ENCODE measurements at regions not wholly inside any gene's neighbourhood (a gene's known extent, or its start where the extent isn't known, plus 50 kb on each side); places are given as distances from the start of the nearest gene placed in this dataset.

- no peaks in the 10 kb centered on the region for H3K9me3 ChIP-seq (ENCODE audit: insufficient read depth, low read depth, low read length)
- TF ChIP-seq CTCF (IDR thresholded peaks at IDR 0.05; ENCODE audit: insufficient read depth, low read depth, low read length): no peak
- no peak for TF ChIP-seq EZH2 (IDR thresholded peaks at IDR 0.05; ENCODE audit: insufficient read depth, low read length)
- no peaks in the 10 kb centered on the region for H3K9me3 Mint-ChIP-seq (ENCODE audit: unreplicated experiment)
- FAIRE-seq (no peak), DNase-seq (ENCODE audit: low read depth) (no peak)
- H4K20me1 ChIP-seq (ENCODE audit: insufficient read depth, low read length): no peaks in the 10 kb centered on the region
- H3K79me2 ChIP-seq (ENCODE audit: insufficient read depth, low read length): no peaks in the 10 kb centered on the region
- H3K4me1 Mint-ChIP-seq (ENCODE audit: low read depth, unreplicated experiment): peaks cover 7% of the 10 kb centered on the region
- no peak overlapping the region for H3K27ac ChIP-seq (ENCODE audit: low read depth, low read length)
- H3K4me3 ChIP-seq (ENCODE audit: insufficient read depth, low read depth, low read length): no peak overlapping the region
- H3K9ac ChIP-seq (ENCODE audit: low read length): no peak overlapping the region
- no peaks in the 10 kb centered on the region for H3K36me3 Mint-ChIP-seq (ENCODE audit: low read depth, unreplicated experiment)
- H3K4me2 ChIP-seq (ENCODE audit: low read length): no peak overlapping the region
- H3K4me1 ChIP-seq (ENCODE audit: insufficient read depth, low read length): no peaks in the 10 kb centered on the region
- H3K4me3 Mint-ChIP-seq (ENCODE audit: unreplicated experiment): no peak overlapping the region
- no peaks in the 10 kb centered on the region for H3K36me3 ChIP-seq (ENCODE audit: insufficient read depth, low read length)
- no peak overlapping the region for H3K27ac Mint-ChIP-seq (ENCODE audit: unreplicated experiment)
- no peak overlapping the region for H2AFZ ChIP-seq (ENCODE audit: low read depth, low read length)
- H3K27me3 Mint-ChIP-seq (ENCODE audit: low read depth, unreplicated experiment): peaks cover 32% of the 10 kb centered on the region
- H3K27me3 ChIP-seq (ENCODE audit: insufficient read depth, low read length): no peaks in the 10 kb centered on the region
These were observed 372.5 kb upstream of the B3GAT1 start for GRCh38 chr11:134784568-134784967.

- Histone ChIP-seq H3K36me3 (ENCODE audit: insufficient read depth, low read length) (no peaks in the 10 kb centered on the region), H3K79me2 (ENCODE audit: insufficient read depth, low read length) (no peaks in the 10 kb centered on the region), H3K27me3 (ENCODE audit: insufficient read depth, low read length) (no peaks in the 10 kb centered on the region), H3K4me1 (ENCODE audit: insufficient read depth, low read length) (no peaks in the 10 kb centered on the region), H3K4me2 (ENCODE audit: low read length) (no peak overlapping the region), H4K20me1 (ENCODE audit: insufficient read depth, low read length) (no peaks in the 10 kb centered on the region), H3K27ac (ENCODE audit: low read depth, low read length) (no peak overlapping the region), H2AFZ (ENCODE audit: low read depth, low read length) (no peak overlapping the region), H3K9ac (ENCODE audit: low read length) (no peak overlapping the region), H3K9me3 (ENCODE audit: insufficient read depth, low read depth, low read length) (no peaks in the 10 kb centered on the region), H3K4me3 (ENCODE audit: insufficient read depth, low read depth, low read length) (no peak overlapping the region)
- FAIRE-seq (no peak), DNase-seq (ENCODE audit: low read depth) (no peak)
- Mint-ChIP-seq H3K36me3 (ENCODE audit: low read depth, unreplicated experiment) (no peaks in the 10 kb centered on the region), H3K27me3 (ENCODE audit: low read depth, unreplicated experiment) (peaks cover 32% of the 10 kb centered on the region), H3K4me1 (ENCODE audit: low read depth, unreplicated experiment) (peaks cover 7% of the 10 kb centered on the region), H3K9me3 (ENCODE audit: unreplicated experiment) (no peaks in the 10 kb centered on the region), H3K27ac (ENCODE audit: unreplicated experiment) (no peak overlapping the region), H3K4me3 (ENCODE audit: unreplicated experiment) (no peak overlapping the region)
- no peak for TF ChIP-seq CTCF (IDR thresholded peaks at IDR 0.05; ENCODE audit: insufficient read depth, low read depth, low read length)
- no peak for TF ChIP-seq EZH2 (IDR thresholded peaks at IDR 0.05; ENCODE audit: insufficient read depth, low read length)
These were observed 372.0 kb upstream of the B3GAT1 start for GRCh38 chr11:134784046-134784445.

GRCh38 chr11:134783234-134783633 is 371.2 kb upstream of the B3GAT1 start:
- H3K4me1 Mint-ChIP-seq (ENCODE audit: low read depth, unreplicated experiment): peaks cover 7% of the 10 kb centered on the region
- H3K9me3 ChIP-seq (ENCODE audit: insufficient read depth, low read depth, low read length): no peaks in the 10 kb centered on the region
- FAIRE-seq (no peak), DNase-seq (ENCODE audit: low read depth) (no peak)
- no peaks in the 10 kb centered on the region for H3K79me2 ChIP-seq (ENCODE audit: insufficient read depth, low read length)
- H3K9ac ChIP-seq (ENCODE audit: low read length): no peak overlapping the region
- no peaks in the 10 kb centered on the region for H3K36me3 ChIP-seq (ENCODE audit: insufficient read depth, low read length)
- no peak overlapping the region for H3K27ac ChIP-seq (ENCODE audit: low read depth, low read length)
- TF ChIP-seq CTCF (IDR thresholded peaks at IDR 0.05; ENCODE audit: insufficient read depth, low read depth, low read length): no peak
- no peak for TF ChIP-seq EZH2 (IDR thresholded peaks at IDR 0.05; ENCODE audit: insufficient read depth, low read length)
- H3K27me3 ChIP-seq (ENCODE audit: insufficient read depth, low read length): no peaks in the 10 kb centered on the region
- peaks cover 32% of the 10 kb centered on the region for H3K27me3 Mint-ChIP-seq (ENCODE audit: low read depth, unreplicated experiment)
- H3K9me3 Mint-ChIP-seq (ENCODE audit: unreplicated experiment): no peaks in the 10 kb centered on the region
- H3K4me2 ChIP-seq (ENCODE audit: low read length): no peak overlapping the region
- H3K4me1 ChIP-seq (ENCODE audit: insufficient read depth, low read length): no peaks in the 10 kb centered on the region
- H3K4me3 Mint-ChIP-seq (ENCODE audit: unreplicated experiment): no peak overlapping the region
- no peaks in the 10 kb centered on the region for H3K36me3 Mint-ChIP-seq (ENCODE audit: low read depth, unreplicated experiment)
- no peaks in the 10 kb centered on the region for H4K20me1 ChIP-seq (ENCODE audit: insufficient read depth, low read length)
- no peak overlapping the region for H3K4me3 ChIP-seq (ENCODE audit: insufficient read depth, low read depth, low read length)
- no peak overlapping the region for H3K27ac Mint-ChIP-seq (ENCODE audit: unreplicated experiment)
- no peak overlapping the region for H2AFZ ChIP-seq (ENCODE audit: low read depth, low read length)

All from astrocyte (in vitro differentiated cells and primary cell).